Psoas muscle (tissue), 7 donors: ENCODE measurements at regions not wholly inside any gene's neighbourhood (a gene's known extent, or its start where the extent isn't known, plus 50 kb on each side); places are given as distances from the start of the nearest gene placed in this dataset.

Experiments
- ATAC-seq, 4 donors: fragments of 200-7000 bp; cut with Tn5 transposase; one replicate each; pipeline ENCODE4 v1.9.1; 2020; ENCODE audit warnings: moderate library complexity in 3 of 4, mild to moderate bottlenecking in 2 of 4
- DNase-seq, 2 donors: peaks; one replicate each; pipeline ENCODE4 v3.0.0-alpha.2; 2020
- H3K27ac ChIP-seq: fragments of 200-600 bp; one replicate; pipeline ENCODE4 v1.8.0; 2022
- H3K27me3 ChIP-seq, 3 donors: fragments of 200-600 bp in 1 of 3; one replicate each; pipeline versions ENCODE4 v1.6.1 to v1.8.0; 2013 to 2022; ENCODE audit warnings: low read length in 2 of 3, mild to moderate bottlenecking in 2 of 3, moderate library complexity in 1 of 3; ENCODE audit not compliant: insufficient read depth in 3 of 3
- H3K36me3 ChIP-seq, 2 donors: fragments of 200-600 bp in 1 of 2; one replicate each; pipeline versions ENCODE4 v1.6.1 to v1.8.0; 2013 to 2022; ENCODE audit warnings: low read depth in 1 of 2, mild to moderate bottlenecking in 1 of 2, moderate library complexity in 1 of 2; ENCODE audit not compliant: insufficient read depth in 1 of 2
- H3K4me1 ChIP-seq: fragments of 200-600 bp; one replicate; pipeline ENCODE4 v1.8.0; 2022
- H3K4me3 ChIP-seq: fragments of 200-600 bp; one replicate; pipeline ENCODE4 v1.8.0; 2022; ENCODE audit warnings: mild to moderate bottlenecking
- H3K9me3 ChIP-seq: fragments of 200-600 bp; one replicate; pipeline ENCODE4 v1.8.0; 2022
- CTCF ChIP-seq: fragments of 200-600 bp; IDR thresholded peaks from one replicate; pipeline ENCODE4 v1.8.0; 2022; ENCODE audit warnings: antibody characterized with exemption
- WGBS, 3 donors: extraction: QIAGEN DNeasy Blood & Tissue Kit; methylation state at CpG; one replicate each; pipeline versions ENCODE4 v1.1.6 to v1.1.7; 2013; 5-methylcytosine and 5-hydroxymethylcytosine counted together
- intact Hi-C, 2 donors: fragments of 100-400 bp; cut with DNase I; formaldehyde crosslinking; loops; one replicate each; pipeline versions ENCODE4 v1.11.0 to v1.14.2; 2022
- donor health status: healthy with polysubstance abuse.
- donor health status: DM: no; HTN: no; CAD: no; lungs with moderate emphysema.
- donor health status: Bipolar disorder and iron deficiency.
- donor health status: healthy.
- donor health status: DM: yes; HTN: yes; CAD: no.
- donor health status: DM: no; HTN: no; CAD: no.
- donor health status: DM: yes; HTN: yes; CAD: no.

GRCh38 chr9:78590068-78590467 is 293.1 kb downstream of the PSAT1 start:
- Histone ChIP-seq H3K9me3 (no peaks in the 10 kb centered on the region), H3K27me3 (no peaks in the 10 kb centered on the region), H3K27ac (no peak overlapping the region), H3K4me3 (no peak overlapping the region), H3K36me3 (no peaks in the 10 kb centered on the region), H3K4me1 (no peaks in the 10 kb centered on the region)
- ATAC-seq: no peak
- no peak for TF ChIP-seq CTCF
- no peak for DNase-seq
- WGBS, 3 donors: 76 to 80% (median 80%) methylated on average over 1 of the region's 1 CpG
- intact Hi-C loops: no loop called here

DNA sequence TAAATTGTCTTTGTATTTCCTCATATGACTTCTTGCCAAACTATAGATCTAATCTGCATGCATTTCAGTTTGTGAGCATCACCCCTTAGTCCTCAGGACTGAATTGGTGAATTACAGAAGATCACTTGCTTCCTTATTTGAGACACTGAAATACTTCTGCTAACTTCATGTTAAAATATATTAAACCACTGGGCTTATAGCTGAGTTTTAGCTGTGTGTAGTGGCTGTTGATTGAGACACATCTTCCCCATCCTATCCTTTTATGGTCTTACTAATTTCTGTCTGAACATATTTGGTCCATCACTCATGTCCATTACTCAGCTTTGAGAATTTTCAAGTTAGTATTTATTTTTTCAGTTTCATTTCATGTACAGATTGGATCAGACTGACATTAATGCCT is 295.9 kb downstream of the PSAT1 start:
- DNase-seq (no peak), ATAC-seq (no peak)
- TF ChIP-seq CTCF: no peak
- Histone ChIP-seq H3K9me3 (no peaks in the 10 kb centered on the region), H3K27me3 (no peaks in the 10 kb centered on the region), H3K4me3 (no peak overlapping the region), H3K36me3 (no peaks in the 10 kb centered on the region), H3K27ac (no peak overlapping the region), H3K4me1 (no peaks in the 10 kb centered on the region)
- intact Hi-C loops: no loop called here

DNA sequence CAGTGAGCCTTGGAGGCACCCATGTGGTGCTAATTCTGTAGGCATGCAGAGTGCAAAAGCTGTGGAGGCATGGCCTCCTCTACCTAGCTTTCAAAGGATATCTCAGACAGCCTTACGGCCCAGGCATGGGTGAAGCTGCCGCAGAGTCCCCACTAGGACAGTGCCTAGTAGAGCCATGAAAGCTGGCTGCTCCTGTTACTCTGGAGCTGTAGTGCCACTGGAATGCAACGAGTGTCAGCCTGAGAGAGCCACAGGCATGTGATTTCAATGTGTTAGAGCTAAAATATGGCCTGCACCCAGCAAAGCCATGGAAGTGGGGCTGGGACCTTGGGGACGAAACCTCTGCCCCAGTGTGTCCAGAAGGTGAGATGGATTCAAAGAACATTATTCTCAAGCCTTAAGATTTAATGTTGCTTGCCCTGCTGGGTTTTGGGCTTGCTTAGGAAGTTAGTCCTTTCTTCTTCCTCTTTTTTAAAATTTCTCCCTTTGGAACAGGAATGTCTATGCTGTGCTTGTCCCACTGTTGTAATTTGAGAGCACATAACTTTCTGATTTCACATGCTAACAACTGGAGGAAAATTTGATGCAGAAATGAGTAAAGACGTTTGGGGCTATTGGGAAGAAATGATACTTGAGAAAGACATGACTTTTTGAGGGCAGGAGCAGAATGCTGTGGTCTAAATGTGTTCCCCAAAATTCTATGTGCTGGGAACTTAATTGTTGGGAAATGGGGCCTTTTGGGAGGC is 298.4 kb downstream of the PSAT1 start:
- Histone ChIP-seq H3K27ac (no peak overlapping the region), H3K36me3 (no peaks in the 10 kb centered on the region), H3K9me3 (no peaks in the 10 kb centered on the region), H3K4me1 (no peaks in the 10 kb centered on the region), H3K4me3 (no peak overlapping the region), H3K27me3 (no peaks in the 10 kb centered on the region)
- ATAC-seq: no peak
- intact Hi-C loops: no loop called here
- TF ChIP-seq CTCF: no peak
- 65 to 67% (median 66%) methylated on average over 5 of the region's 5 CpGs for WGBS, 3 donors
- DNase-seq: no peak

GRCh38 chr9:78596346-78596745 is 299.4 kb downstream of the PSAT1 start:
- no peaks in the 10 kb centered on the region for H3K4me1 ChIP-seq
- intact Hi-C loops: no loop called here
- no peak overlapping the region for H3K4me3 ChIP-seq
- WGBS, 3 donors: 88 to 93% (median 90%) methylated on average over 3 of the region's 3 CpGs
- H3K36me3 ChIP-seq: no peaks in the 10 kb centered on the region
- no peak for DNase-seq
- no peak for TF ChIP-seq CTCF
- H3K27ac ChIP-seq: no peak overlapping the region
- H3K27me3 ChIP-seq: no peaks in the 10 kb centered on the region
- no peaks in the 10 kb centered on the region for H3K9me3 ChIP-seq
- no peak for ATAC-seq

DNA sequence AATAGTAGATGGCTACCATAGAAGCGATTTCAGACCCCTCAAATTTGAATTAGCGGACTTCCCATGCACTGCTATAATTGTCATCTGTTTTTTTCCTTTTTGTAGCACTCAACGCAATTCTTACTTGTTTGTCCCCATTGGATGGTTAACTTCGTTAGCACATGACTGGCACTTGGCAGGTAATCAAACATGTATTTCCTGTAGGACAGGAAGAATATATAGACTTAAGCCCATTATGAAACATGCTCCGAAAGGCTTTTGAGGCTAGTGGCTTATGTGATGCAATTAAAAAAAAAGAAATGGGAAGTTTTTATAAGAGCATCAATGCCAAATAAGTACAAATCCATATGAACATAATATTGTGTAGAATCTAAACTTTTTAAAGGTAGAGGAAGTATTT is 301.2 kb downstream of the PSAT1 start:
- 73 to 83% (median 81%) methylated on average over 5 of the region's 5 CpGs for WGBS, 3 donors
- intact Hi-C loops: no loop called here
- DNase-seq: no peak
- TF ChIP-seq CTCF: no peak
- H3K4me3 ChIP-seq: no peak overlapping the region
- H3K9me3 ChIP-seq: no peaks in the 10 kb centered on the region
- no peaks in the 10 kb centered on the region for H3K4me1 ChIP-seq
- H3K27me3 ChIP-seq: no peaks in the 10 kb centered on the region
- H3K36me3 ChIP-seq: no peaks in the 10 kb centered on the region
- H3K27ac ChIP-seq: no peak overlapping the region
- ATAC-seq: no peak
